ENCODE measurements at regions not wholly inside any gene's neighbourhood (a gene's known extent, or its start where the extent isn't known, plus 50 kb on each side); places are given as distances from the start of the nearest gene placed in this dataset.

DNA sequence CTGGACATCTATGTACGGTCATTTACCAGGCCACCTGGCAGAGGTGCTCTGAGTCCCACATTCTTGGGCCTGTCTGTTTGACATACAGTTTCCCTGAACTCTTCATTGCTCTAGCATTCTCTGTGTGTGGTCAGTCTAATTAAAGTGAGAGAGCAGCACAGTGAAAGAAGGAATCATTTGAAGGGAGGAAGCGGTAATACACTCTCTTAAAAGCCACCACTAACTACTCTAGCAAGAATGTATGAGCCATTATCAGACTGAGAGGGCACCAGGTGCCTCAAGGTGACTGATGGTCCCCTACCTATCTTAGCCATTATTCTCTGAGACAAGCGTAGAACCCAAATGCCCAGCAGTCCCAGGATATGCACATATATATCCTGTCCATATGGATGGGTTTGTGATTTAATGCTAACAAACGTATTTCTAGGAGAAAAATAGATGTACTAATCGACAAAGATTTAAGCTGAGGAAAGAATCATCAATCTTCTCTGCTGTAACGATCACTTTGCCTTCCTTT is 527.2 kb downstream of the PRELID2 start:
- H3K36me3 ChIP-seq (ENCODE audit: low read depth), result no peaks in the 10 kb centered on the region
- no peaks in the 10 kb centered on the region for H3K9me3 ChIP-seq
- DNase-seq, result no peak
- ATAC-seq, result no peak
- H3K4me1 ChIP-seq (ENCODE audit: low read depth), result no peaks in the 10 kb centered on the region
- intact Hi-C loops (cut with DNase I, micrococcal nuclease), result no loop called here
- no peak overlapping the region for H3K4me3 ChIP-seq
- TF ChIP-seq, protein P1, sequence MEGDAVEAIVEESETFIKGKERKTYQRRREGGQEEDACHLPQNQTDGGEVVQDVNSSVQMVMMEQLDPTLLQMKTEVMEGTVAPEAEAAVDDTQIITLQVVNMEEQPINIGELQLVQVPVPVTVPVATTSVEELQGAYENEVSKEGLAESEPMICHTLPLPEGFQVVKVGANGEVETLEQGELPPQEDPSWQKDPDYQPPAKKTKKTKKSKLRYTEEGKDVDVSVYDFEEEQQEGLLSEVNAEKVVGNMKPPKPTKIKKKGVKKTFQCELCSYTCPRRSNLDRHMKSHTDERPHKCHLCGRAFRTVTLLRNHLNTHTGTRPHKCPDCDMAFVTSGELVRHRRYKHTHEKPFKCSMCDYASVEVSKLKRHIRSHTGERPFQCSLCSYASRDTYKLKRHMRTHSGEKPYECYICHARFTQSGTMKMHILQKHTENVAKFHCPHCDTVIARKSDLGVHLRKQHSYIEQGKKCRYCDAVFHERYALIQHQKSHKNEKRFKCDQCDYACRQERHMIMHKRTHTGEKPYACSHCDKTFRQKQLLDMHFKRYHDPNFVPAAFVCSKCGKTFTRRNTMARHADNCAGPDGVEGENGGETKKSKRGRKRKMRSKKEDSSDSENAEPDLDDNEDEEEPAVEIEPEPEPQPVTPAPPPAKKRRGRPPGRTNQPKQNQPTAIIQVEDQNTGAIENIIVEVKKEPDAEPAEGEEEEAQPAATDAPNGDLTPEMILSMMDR (IDR thresholded peaks at IDR 0.05), result no peak

DNA sequence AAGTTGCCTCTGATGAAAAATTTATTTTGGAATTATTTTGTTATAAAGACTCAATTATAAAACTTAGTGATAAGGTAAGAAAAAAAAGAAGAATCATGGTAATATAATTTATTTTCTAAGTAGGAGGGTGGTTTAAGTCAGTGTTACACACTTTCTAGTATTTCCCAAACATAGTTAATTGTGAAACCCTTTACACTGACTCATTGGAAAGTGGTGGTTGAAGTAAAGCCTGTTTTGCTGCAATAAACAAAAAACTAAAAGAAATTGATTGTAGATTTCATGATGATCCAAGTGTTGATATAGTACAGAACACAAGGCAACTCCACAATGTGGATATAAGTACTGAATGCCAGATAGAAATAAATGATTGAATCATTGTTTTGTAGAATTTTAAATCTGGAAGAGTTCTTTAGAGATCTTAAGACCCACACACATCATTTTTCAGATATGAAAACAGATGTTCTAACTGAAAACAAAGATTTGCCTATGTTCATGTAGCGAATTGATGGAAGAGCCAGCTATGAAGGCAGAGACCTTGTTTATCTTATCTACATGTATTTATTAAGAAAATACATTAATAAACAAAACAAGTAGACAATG is 539.8 kb downstream of the PRELID2 start:
- Histone ChIP-seq H3K4me3 (no peak overlapping the region), H3K4me1 (ENCODE audit: low read depth) (no peaks in the 10 kb centered on the region), H3K9me3 (no peaks in the 10 kb centered on the region), H3K36me3 (ENCODE audit: low read depth) (no peaks in the 10 kb centered on the region)
- no peak for ATAC-seq
- intact Hi-C loops (cut with DNase I, micrococcal nuclease), result no loop called here
- TF ChIP-seq, protein P1 (IDR thresholded peaks at IDR 0.05), result no peak
- DNase-seq, result no peak

DNA sequence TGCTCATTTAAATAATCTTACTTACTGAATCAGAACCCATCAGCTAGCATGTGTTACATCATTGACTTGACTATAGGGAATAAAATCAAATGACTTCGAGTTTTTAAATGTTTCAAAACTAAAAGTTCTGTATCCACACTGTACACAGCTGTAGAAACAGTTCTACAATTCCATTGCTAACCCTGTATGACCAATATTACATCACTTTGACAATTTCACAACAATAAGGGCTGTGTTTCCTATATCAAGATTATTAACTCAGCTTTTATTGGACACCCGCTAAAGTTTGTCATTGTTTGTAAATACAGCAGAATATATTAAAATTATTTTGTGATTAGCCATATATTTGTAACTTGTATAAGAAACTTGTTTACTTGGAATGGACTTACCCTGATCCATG is 540.8 kb downstream of the PRELID2 start:
- Histone ChIP-seq H3K4me1 (ENCODE audit: low read depth) (no peaks in the 10 kb centered on the region), H3K36me3 (ENCODE audit: low read depth) (no peaks in the 10 kb centered on the region), H3K9me3 (no peaks in the 10 kb centered on the region), H3K4me3 (no peak overlapping the region)
- TF ChIP-seq, protein P1 (IDR thresholded peaks at IDR 0.05), result no peak
- no peak for DNase-seq
- no peak for ATAC-seq
- intact Hi-C loops (cut with DNase I, micrococcal nuclease), result no loop called here

- Histone ChIP-seq H3K4me3 (no peak overlapping the region), H3K36me3 (ENCODE audit: low read depth) (no peaks in the 10 kb centered on the region), H3K4me1 (ENCODE audit: low read depth) (no peaks in the 10 kb centered on the region), H3K9me3 (no peaks in the 10 kb centered on the region)
- intact Hi-C loops (cut with DNase I, micrococcal nuclease), result no loop called here
- TF ChIP-seq, protein P1 (IDR thresholded peaks at IDR 0.05), result no peak
- DNase-seq, result no peak
- no peak for ATAC-seq
Observed at GRCh38 chr5:145293716-145294115, 541.4 kb downstream of the PRELID2 start.

DNA sequence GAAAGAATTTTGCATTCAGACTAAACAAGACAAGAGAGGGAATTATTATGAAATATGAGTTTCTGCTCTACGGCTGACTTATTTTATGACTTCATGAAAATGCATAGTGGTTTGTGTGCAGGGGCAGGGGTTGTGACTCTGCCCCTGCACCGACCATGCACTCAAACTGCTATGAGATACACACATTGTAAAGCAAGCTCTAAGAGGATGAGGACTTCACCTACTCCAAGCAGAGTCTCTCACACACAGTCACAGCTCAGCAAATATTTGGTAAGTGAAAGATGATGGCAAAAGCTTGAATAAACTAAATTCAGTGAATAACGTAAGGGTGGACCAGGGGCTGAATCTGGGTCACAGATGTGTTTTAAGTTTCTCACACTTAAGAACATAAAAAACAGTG is 542.9 kb downstream of the PRELID2 start:
- Histone ChIP-seq H3K9me3 (no peaks in the 10 kb centered on the region), H3K4me3 (no peak overlapping the region), H3K4me1 (ENCODE audit: low read depth) (no peaks in the 10 kb centered on the region), H3K36me3 (ENCODE audit: low read depth) (no peaks in the 10 kb centered on the region)
- TF ChIP-seq, protein P1 (IDR thresholded peaks at IDR 0.05), result no peak
- DNase-seq, result no peak
- intact Hi-C loops (cut with DNase I, micrococcal nuclease), result no loop called here
- ATAC-seq, result no peak
